Mesenchymal stem cell (in vitro differentiated cells and primary cell): ENCODE measurements at regions not wholly inside any gene's neighbourhood (a gene's known extent, or its start where the extent isn't known, plus 50 kb on each side); places are given as distances from the start of the nearest gene placed in this dataset.

Source experiments
- DNase-seq: peaks from one replicate; pipeline ENCODE4 v3.0.0-alpha.2; 2013
- H2AFZ ChIP-seq: one replicate; pipeline ENCODE4 v1.6.1; 2013; ENCODE audit warnings: low read depth, mild to moderate bottlenecking, control low read depth, inconsistent platforms, low read length, moderate library complexity
- H2AK5ac ChIP-seq: 2 replicates; pipeline ENCODE4 v1.6.1; 2013; ENCODE audit warnings: low read length, moderate library complexity, mild to moderate bottlenecking, inconsistent platforms; ENCODE audit not compliant: severe bottlenecking
- H2BK120ac ChIP-seq: one replicate; pipeline ENCODE4 v1.6.1; 2013; ENCODE audit warnings: low read depth, mild to moderate bottlenecking, inconsistent platforms, low read length, moderate library complexity
- H2BK12ac ChIP-seq, 2 experiments: one replicate each; pipeline ENCODE4 v1.6.1; 2013; ENCODE audit warnings: inconsistent platforms in 2 of 2, low read length in 2 of 2, mild to moderate bottlenecking in 2 of 2, moderate library complexity in 2 of 2, control low read depth in 1 of 2
- H2BK15ac ChIP-seq: one replicate; pipeline ENCODE4 v1.6.1; 2013; ENCODE audit warnings: mild to moderate bottlenecking, low read depth, inconsistent platforms; ENCODE audit not compliant: poor library complexity, severe bottlenecking
- H2BK5ac ChIP-seq: 2 replicates; pipeline ENCODE4 v1.6.1; 2013; ENCODE audit warnings: low read depth, mild to moderate bottlenecking, low read length, control low read depth, inconsistent platforms; ENCODE audit not compliant: poor library complexity, severe bottlenecking
- H3K14ac ChIP-seq, 2 experiments: one replicate each; pipeline ENCODE4 v1.6.1; 2013; ENCODE audit warnings: inconsistent platforms in 2 of 2, low read length in 2 of 2, control low read depth in 1 of 2, mild to moderate bottlenecking in 1 of 2, moderate library complexity in 1 of 2
- H3K18ac ChIP-seq, 2 experiments: one replicate each; pipeline ENCODE4 v1.6.1; 2013; ENCODE audit warnings: inconsistent platforms in 2 of 2, low read length in 2 of 2, control low read depth in 1 of 2, low read depth in 1 of 2, mild to moderate bottlenecking in 1 of 2
- H3K23ac ChIP-seq, 2 experiments: one replicate each; pipeline ENCODE4 v1.6.1; 2013; ENCODE audit warnings: inconsistent platforms in 2 of 2, low read length in 2 of 2, mild to moderate bottlenecking in 2 of 2, moderate library complexity in 2 of 2, control low read depth in 1 of 2
- H3K27ac ChIP-seq: 2 replicates; pipeline ENCODE4 v1.5.1; 2013; ENCODE audit warnings: mild to moderate bottlenecking, moderate library complexity, low read length, control low read depth, inconsistent platforms; ENCODE audit not compliant: poor library complexity, severe bottlenecking
- H3K27me3 ChIP-seq, 2 experiments: 2 replicates each; pipeline versions ENCODE4 v1.6.1 to v1.7.0; 2013; ENCODE audit warnings: low read length in 2 of 2, mild to moderate bottlenecking in 2 of 2, moderate library complexity in 2 of 2, control low read depth in 1 of 2, inconsistent platforms in 1 of 2; ENCODE audit not compliant: control insufficient read depth in 1 of 2, insufficient read depth in 1 of 2
- H3K36me3 ChIP-seq, 2 experiments: 2 replicates each; pipeline versions ENCODE4 v1.6.1 to v1.7.0; 2013; ENCODE audit warnings: low read length in 2 of 2, control low read depth in 1 of 2, inconsistent platforms in 1 of 2, low read depth in 1 of 2, mild to moderate bottlenecking in 1 of 2; ENCODE audit not compliant: insufficient read depth in 2 of 2, control insufficient read depth in 1 of 2
- H3K4ac ChIP-seq, 2 experiments: one replicate each; pipeline ENCODE4 v1.6.1; 2013; ENCODE audit warnings: inconsistent platforms in 2 of 2, low read length in 2 of 2, mild to moderate bottlenecking in 2 of 2, moderate library complexity in 2 of 2, control low read depth in 1 of 2, low read depth in 1 of 2
- H3K4me1 ChIP-seq: 2 replicates; pipeline ENCODE4 v1.6.1; 2013; ENCODE audit warnings: low read depth, low read length, control low read depth; ENCODE audit not compliant: control insufficient read depth, insufficient read depth
- H3K4me2 ChIP-seq: 2 replicates; pipeline ENCODE4 v1.6.1; 2013; ENCODE audit warnings: low read length, mild to moderate bottlenecking, inconsistent platforms; ENCODE audit not compliant: poor library complexity, severe bottlenecking
- H3K4me3 ChIP-seq, 2 experiments: 2 replicates each; pipeline versions ENCODE4 v1.5.1 to v1.7.0; 2013; ENCODE audit warnings: low read length in 2 of 2, mild to moderate bottlenecking in 2 of 2, control low read depth in 1 of 2, low read depth in 1 of 2; ENCODE audit not compliant: insufficient read depth in 1 of 2
- H3K79me1 ChIP-seq: replicated peaks from 2 replicates; pipeline ENCODE4 v1.6.1; 2013; ENCODE audit warnings: mild to moderate bottlenecking, control low read depth, low read length, inconsistent platforms; ENCODE audit not compliant: poor library complexity, severe bottlenecking
- H3K9ac ChIP-seq: 2 replicates; pipeline ENCODE4 v1.7.0; 2013; ENCODE audit warnings: mild to moderate bottlenecking, low read length, moderate library complexity
- H3K9me3 ChIP-seq: 2 replicates; pipeline ENCODE4 v1.7.0; 2013; ENCODE audit warnings: mild to moderate bottlenecking, low read length; ENCODE audit not compliant: control insufficient read depth
- H4K8ac ChIP-seq: one replicate; pipeline ENCODE4 v1.6.1; 2013; ENCODE audit warnings: inconsistent platforms, mild to moderate bottlenecking, low read length, moderate library complexity
- H4K91ac ChIP-seq: one replicate; pipeline ENCODE4 v1.6.1; 2013; ENCODE audit warnings: mild to moderate bottlenecking, low read length, inconsistent platforms
- WGBS: methylation state at CpG from one replicate; pipeline ENCODE4 v1.1.7; 2013; ENCODE audit warnings: mixed read lengths; 5-methylcytosine and 5-hydroxymethylcytosine counted together

DNA sequence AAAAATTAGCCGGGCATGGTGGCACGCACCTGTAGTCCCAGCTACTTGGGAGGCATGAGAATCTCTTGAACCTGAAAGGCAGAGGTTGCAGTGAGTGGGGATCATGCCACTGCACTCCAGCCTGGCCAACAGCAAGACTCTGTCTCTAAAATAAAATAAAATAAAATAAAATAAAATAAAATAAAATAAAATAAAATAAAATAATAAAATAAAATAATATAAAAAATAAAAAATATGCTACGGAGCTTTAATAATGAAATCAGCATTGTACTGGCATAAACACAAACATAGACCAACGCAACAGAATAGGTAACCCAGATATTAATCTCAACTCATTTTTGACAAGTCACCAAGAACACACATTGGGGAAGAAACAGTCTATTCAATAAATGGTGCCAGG is 973.4 kb upstream of the SOX11 start:
- H2AFZ ChIP-seq, result no peak overlapping the region
- no peak overlapping the region for H3K4me3 ChIP-seq
- no peak overlapping the region for H4K91ac ChIP-seq
- no peak overlapping the region for H2AK5ac ChIP-seq
- peaks cover 56% of the 10 kb centered on the region for H3K9me3 ChIP-seq
- H3K4me2 ChIP-seq, result no peak overlapping the region
- H3K4ac ChIP-seq, result no peak overlapping the region
- no peak overlapping the region for H2BK15ac ChIP-seq
- no peak overlapping the region for H3K18ac ChIP-seq
- H3K36me3 ChIP-seq, result no peaks in the 10 kb centered on the region
- no peak overlapping the region for H3K14ac ChIP-seq
- H4K8ac ChIP-seq, result no peak overlapping the region
- H2BK12ac ChIP-seq, result no peak overlapping the region
- no peak overlapping the region for H2BK5ac ChIP-seq
- no peak overlapping the region for H3K23ac ChIP-seq
- no peak overlapping the region for H2BK120ac ChIP-seq
- H3K27me3 ChIP-seq, result no peaks in the 10 kb centered on the region
- 81% methylated on average over 2 of the region's 4 CpGs for WGBS
- no peaks in the 10 kb centered on the region for H3K79me1 ChIP-seq
- no peak for DNase-seq
- no peak overlapping the region for H3K27ac ChIP-seq
- no peaks in the 10 kb centered on the region for H3K4me1 ChIP-seq
- H3K9ac ChIP-seq, result no peak overlapping the region

DNA sequence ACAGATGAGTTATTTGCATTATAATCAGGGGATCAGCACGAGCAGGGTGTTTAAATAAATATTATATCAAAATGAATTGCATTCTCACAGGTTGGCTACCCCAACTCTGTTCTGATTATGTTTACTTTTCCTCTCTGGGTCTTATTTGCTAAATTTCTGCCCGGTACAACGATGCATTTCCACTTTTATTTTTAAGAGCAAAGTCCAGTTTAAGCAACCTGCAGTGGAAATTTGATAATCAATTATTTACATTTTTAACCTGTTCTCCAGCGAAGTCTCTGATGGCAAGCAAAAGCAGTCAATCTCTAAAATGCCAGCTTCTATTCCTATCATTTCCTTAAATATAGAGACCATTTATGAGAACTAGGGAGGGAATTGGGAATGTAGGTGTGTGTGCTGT is 966.6 kb upstream of the SOX11 start:
- Histone ChIP-seq H2BK5ac (no peak overlapping the region), H3K14ac (no peak overlapping the region), H3K4me2 (no peak overlapping the region), H4K8ac (no peak overlapping the region), H3K27ac (no peak overlapping the region), H4K91ac (no peak overlapping the region), H3K9ac (no peak overlapping the region), H3K27me3 (no peaks in the 10 kb centered on the region), H3K18ac (no peak overlapping the region), H3K23ac (no peak overlapping the region), H3K36me3 (no peaks in the 10 kb centered on the region), H2AK5ac (no peak overlapping the region), H2BK120ac (no peak overlapping the region), H2BK15ac (no peak overlapping the region), H3K9me3 (peaks cover 25% of the 10 kb centered on the region), H2AFZ (no peak overlapping the region), H3K4me1 (no peaks in the 10 kb centered on the region), H2BK12ac (no peak overlapping the region), H3K79me1 (no peaks in the 10 kb centered on the region), H3K4ac (no peak overlapping the region), H3K4me3 (no peak overlapping the region)
- DNase-seq, result no peak
- 89% methylated on average over 2 of the region's 4 CpGs for WGBS

DNA sequence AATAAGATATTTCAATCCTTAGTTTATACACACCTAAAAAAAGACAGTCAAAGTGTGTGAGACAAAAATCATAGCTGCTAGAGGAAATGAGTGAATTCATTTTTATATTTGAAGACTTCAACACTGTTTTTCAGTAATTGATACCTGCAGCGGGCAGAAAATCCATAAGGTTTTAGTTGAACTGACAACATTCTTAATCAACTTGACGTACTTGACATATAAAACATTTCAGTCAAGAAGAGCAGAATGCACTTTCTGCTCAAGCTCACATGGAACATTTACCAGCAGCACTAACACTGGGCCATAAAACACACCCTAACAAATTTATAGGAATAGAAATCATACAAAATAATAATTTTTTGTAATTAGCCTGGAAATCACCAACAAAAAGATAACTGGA is 959.6 kb upstream of the SOX11 start:
- Histone ChIP-seq H2BK5ac (no peak overlapping the region), H2AK5ac (no peak overlapping the region), H2BK120ac (no peak overlapping the region), H2AFZ (no peak overlapping the region), H4K91ac (no peak overlapping the region), H3K23ac (no peak overlapping the region), H3K79me1 (no peaks in the 10 kb centered on the region), H3K9me3 (peaks cover 27% of the 10 kb centered on the region), H3K4ac (no peak overlapping the region), H3K27me3 (no peaks in the 10 kb centered on the region), H3K14ac (no peak overlapping the region), H3K9ac (no peak overlapping the region), H3K4me1 (no peaks in the 10 kb centered on the region), H3K4me2 (no peak overlapping the region), H2BK12ac (no peak overlapping the region), H3K27ac (no peak overlapping the region), H3K36me3 (no peaks in the 10 kb centered on the region), H3K4me3 (no peak overlapping the region), H4K8ac (no peak overlapping the region), H2BK15ac (no peak overlapping the region), H3K18ac (no peak overlapping the region)
- WGBS, result 89% methylated on average over 2 of the region's 2 CpGs
- no peak for DNase-seq

DNA sequence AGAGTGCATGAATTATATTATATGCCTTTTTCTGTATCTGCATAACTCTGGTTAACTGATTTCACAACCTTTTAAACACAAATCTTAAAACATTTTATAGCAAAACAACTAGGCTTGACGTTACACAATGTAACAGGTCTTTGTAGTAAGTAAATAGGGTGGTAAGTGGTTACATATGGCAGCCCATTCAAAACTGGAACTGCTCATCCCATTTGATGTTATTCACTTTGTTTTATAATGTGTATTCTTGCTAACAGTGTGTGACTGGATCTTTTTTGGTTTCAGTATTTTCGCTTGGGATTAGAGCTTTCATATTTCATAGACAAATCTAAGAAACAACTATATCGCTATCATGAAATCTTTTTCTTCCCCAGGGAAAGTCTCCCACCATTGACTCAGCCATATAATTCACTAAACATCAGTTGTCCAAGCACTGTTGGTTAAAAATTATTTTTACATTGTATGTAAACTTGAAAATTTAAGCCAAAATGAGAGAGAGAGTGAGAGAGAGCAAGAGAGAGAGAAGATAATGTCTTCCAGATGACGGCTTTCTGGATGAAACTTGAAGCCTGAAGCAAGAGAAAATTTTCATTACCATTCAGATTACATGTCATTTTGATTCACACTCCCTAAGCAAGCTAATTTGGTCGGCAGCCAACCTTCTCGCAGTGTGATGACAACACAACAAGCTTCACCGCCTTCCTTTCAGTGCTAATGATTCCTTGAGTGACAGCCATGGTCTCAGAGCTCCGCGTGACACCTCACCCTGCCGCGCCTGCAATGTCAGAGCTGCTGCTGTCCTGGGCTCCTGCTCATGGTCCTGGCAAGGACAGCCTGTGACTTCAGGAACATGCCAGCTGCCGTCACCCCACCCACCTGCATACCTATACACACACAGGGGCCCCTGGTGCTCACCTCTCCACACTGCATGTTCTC is 946.9 kb upstream of the SOX11 start:
- H2AFZ ChIP-seq, result no peak overlapping the region
- H2AK5ac ChIP-seq, result no peak overlapping the region
- no peak overlapping the region for H3K4me2 ChIP-seq
- no peak overlapping the region for H3K18ac ChIP-seq
- H2BK120ac ChIP-seq, result no peak overlapping the region
- no peaks in the 10 kb centered on the region for H3K27me3 ChIP-seq
- H2BK12ac ChIP-seq, result no peak overlapping the region
- no peak overlapping the region for H3K9ac ChIP-seq
- H2BK5ac ChIP-seq, result no peak overlapping the region
- H3K4me1 ChIP-seq, result no peaks in the 10 kb centered on the region
- H3K79me1 ChIP-seq, result no peaks in the 10 kb centered on the region
- no peak overlapping the region for H2BK15ac ChIP-seq
- H3K23ac ChIP-seq, result no peak overlapping the region
- H4K91ac ChIP-seq, result no peak overlapping the region
- H3K4me3 ChIP-seq, result no peak overlapping the region
- no peak overlapping the region for H3K14ac ChIP-seq
- no peaks in the 10 kb centered on the region for H3K36me3 ChIP-seq
- no peak for DNase-seq
- H3K4ac ChIP-seq, result no peak overlapping the region
- no peak overlapping the region for H3K27ac ChIP-seq
- WGBS, result 75% methylated on average over 12 of the region's 12 CpGs
- peaks cover 34% of the 10 kb centered on the region for H3K9me3 ChIP-seq
- H4K8ac ChIP-seq, result no peak overlapping the region
